B cell (primary cell): ENCODE measurements at regions not wholly inside any gene's neighbourhood (a gene's known extent, or its start where the extent isn't known, plus 50 kb on each side); places are given as distances from the start of the nearest gene placed in this dataset.

ENCODE experiments used
- EZH2 ChIP-seq: IDR thresholded peaks from 2 replicates; pipeline ENCODE4 v1.6.1; 2012; ENCODE audit warnings: borderline replicate concordance, low read depth, mild to moderate bottlenecking, moderate library complexity, low read length; ENCODE audit not compliant: insufficient read depth, poor library complexity, severe bottlenecking
- TF ChIP-seq, protein P1 (sequence below): fragments of 200-600 bp; IDR thresholded peaks from one replicate; pipeline ENCODE4 v1.8.0; 2022; ENCODE audit warnings: antibody characterized with exemption, mild to moderate bottlenecking

DNA sequence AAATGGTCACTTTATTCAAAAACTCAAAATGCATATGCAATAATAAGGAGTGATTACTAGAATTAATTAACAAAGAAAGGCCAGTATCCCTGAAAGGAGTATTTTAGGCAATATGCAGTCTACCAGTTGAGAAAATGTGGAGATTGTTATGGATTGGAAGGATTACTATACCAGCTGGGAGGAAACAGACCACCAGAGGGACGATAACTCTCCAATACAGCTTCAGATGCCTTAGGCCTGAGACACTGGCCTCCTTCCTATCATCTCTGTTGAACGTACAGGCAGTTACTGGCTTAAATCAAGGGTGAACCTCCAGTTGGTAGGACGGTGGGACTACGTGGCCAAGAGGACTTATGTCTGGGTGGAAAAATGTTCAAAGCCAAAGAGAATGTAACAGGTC lies 336.4 kb upstream of the EPHA4 start:
- no peak for TF ChIP-seq EZH2
- TF ChIP-seq, protein P1, sequence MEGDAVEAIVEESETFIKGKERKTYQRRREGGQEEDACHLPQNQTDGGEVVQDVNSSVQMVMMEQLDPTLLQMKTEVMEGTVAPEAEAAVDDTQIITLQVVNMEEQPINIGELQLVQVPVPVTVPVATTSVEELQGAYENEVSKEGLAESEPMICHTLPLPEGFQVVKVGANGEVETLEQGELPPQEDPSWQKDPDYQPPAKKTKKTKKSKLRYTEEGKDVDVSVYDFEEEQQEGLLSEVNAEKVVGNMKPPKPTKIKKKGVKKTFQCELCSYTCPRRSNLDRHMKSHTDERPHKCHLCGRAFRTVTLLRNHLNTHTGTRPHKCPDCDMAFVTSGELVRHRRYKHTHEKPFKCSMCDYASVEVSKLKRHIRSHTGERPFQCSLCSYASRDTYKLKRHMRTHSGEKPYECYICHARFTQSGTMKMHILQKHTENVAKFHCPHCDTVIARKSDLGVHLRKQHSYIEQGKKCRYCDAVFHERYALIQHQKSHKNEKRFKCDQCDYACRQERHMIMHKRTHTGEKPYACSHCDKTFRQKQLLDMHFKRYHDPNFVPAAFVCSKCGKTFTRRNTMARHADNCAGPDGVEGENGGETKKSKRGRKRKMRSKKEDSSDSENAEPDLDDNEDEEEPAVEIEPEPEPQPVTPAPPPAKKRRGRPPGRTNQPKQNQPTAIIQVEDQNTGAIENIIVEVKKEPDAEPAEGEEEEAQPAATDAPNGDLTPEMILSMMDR: no peak
